Bronchial epithelial cell (primary cell): ENCODE measurements at regions not wholly inside any gene's neighbourhood (a gene's known extent, or its start where the extent isn't known, plus 50 kb on each side); places are given as distances from the start of the nearest gene placed in this dataset.

Source experiments
- DNase-seq: peaks from one replicate; pipeline ENCODE4 v3.0.0-alpha.2; 2010; ENCODE audit warnings: low read depth
- FAIRE-seq: peaks from 2 replicates; lab custom pipeline; 2011; peaks lifted over from hg19 to GRCh38; lab: Jason Lieb, UNC
- H3K27me3 ChIP-seq: 2 replicates; pipeline ENCODE4 v1.5.1; 2011; ENCODE audit warnings: low read length; ENCODE audit not compliant: control insufficient read depth, insufficient read depth
- H3K36me3 ChIP-seq: 2 replicates; pipeline ENCODE4 v1.5.1; 2011; ENCODE audit warnings: low read length; ENCODE audit not compliant: control insufficient read depth, insufficient read depth
- H3K4me3 ChIP-seq: 2 replicates; pipeline ENCODE4 v1.5.1; 2011; ENCODE audit warnings: mild to moderate bottlenecking, low read depth, low read length, control low read depth
- TF ChIP-seq, protein P1 (sequence below): IDR thresholded peaks from 2 replicates; pipeline ENCODE4 v1.5.1; 2011; ENCODE audit warnings: mild to moderate bottlenecking, moderate library complexity, low read length, control low read depth, inconsistent platforms; ENCODE audit not compliant: insufficient read depth, severe bottlenecking

DNA sequence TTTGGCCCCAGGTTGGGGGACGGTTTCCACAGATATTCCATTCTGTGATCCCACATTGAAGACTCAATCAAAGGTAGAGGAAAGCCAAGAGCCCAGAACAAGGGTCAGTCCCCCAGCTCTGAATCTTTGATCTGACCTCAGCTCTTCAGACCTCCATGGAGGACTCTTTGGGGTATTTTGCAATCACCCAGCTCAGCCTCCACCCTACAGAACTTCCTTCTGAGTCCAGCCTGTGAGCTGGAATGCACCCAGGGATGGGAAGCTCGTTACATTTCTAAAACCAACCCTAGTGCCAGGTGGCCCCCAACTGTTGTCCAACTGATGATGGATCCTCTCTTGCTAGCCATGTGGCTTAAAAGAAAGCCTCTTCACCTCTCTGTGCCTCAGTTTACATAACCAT lies 335.3 kb downstream of the MN1 start:
- Histone ChIP-seq H3K4me3 (no peak overlapping the region), H3K27me3 (no peaks in the 10 kb centered on the region), H3K36me3 (no peaks in the 10 kb centered on the region)
- TF ChIP-seq, protein P1, sequence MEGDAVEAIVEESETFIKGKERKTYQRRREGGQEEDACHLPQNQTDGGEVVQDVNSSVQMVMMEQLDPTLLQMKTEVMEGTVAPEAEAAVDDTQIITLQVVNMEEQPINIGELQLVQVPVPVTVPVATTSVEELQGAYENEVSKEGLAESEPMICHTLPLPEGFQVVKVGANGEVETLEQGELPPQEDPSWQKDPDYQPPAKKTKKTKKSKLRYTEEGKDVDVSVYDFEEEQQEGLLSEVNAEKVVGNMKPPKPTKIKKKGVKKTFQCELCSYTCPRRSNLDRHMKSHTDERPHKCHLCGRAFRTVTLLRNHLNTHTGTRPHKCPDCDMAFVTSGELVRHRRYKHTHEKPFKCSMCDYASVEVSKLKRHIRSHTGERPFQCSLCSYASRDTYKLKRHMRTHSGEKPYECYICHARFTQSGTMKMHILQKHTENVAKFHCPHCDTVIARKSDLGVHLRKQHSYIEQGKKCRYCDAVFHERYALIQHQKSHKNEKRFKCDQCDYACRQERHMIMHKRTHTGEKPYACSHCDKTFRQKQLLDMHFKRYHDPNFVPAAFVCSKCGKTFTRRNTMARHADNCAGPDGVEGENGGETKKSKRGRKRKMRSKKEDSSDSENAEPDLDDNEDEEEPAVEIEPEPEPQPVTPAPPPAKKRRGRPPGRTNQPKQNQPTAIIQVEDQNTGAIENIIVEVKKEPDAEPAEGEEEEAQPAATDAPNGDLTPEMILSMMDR = no peak
- no peak for FAIRE-seq
- no peak for DNase-seq

DNA sequence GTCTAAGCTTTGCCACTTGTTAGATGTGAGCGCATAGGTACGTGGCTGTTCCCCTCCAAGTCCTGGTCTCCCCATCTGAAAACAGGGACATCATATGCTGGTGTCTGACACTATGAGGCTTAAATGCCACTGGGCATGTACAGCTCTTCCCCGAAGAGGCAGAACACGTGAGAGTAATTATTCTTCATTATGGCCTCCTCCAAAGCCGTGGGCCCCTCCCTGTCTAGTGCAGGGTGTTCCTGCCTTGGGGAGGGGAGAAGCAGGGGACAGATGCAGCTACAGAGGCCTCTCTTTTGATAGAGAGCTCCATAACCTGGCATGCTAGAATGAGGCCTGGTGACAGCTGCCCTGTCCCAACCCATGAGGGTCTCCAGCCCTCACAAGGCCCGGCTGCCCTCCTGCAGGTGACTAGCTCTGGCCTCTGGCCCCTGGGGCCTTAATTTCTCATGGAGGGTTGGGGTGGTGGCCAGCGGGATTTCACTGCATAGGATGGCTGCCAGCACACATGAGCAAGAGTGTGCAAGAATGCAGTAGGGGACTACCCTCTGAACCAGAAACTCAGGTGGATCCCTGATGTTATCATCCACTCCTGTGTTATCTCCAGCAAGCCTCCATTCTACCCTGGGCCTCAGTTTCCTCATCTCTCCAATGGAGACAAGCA lies 334.6 kb downstream of the MN1 start:
- TF ChIP-seq, protein P1 = no peak
- DNase-seq = no peak
- Histone ChIP-seq H3K36me3 (no peaks in the 10 kb centered on the region), H3K4me3 (no peak overlapping the region), H3K27me3 (no peaks in the 10 kb centered on the region)
- FAIRE-seq = no peak

DNA sequence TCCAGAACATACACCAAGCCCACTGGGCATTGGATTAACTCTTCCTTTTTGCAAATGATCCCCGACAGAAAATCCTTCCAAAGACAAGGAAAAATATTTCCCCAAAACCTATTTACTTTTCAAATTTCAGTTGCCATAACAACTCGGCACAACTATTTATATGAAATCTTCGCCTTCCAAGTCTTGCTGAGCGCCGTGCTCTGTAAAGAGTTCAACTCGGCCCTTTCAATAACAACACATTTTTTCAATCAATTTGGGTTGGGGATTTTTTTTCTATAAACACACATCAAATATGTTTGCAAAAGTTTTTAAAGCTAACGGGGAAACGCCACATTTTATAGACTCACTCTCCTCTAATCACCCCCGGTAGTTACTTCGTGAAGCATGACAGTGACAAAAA lies 333.8 kb downstream of the MN1 start:
- TF ChIP-seq, protein P1 = no peak
- Histone ChIP-seq H3K27me3 (no peaks in the 10 kb centered on the region), H3K36me3 (no peaks in the 10 kb centered on the region), H3K4me3 (no peak overlapping the region)
- FAIRE-seq (no peak), DNase-seq (no peak)

DNA sequence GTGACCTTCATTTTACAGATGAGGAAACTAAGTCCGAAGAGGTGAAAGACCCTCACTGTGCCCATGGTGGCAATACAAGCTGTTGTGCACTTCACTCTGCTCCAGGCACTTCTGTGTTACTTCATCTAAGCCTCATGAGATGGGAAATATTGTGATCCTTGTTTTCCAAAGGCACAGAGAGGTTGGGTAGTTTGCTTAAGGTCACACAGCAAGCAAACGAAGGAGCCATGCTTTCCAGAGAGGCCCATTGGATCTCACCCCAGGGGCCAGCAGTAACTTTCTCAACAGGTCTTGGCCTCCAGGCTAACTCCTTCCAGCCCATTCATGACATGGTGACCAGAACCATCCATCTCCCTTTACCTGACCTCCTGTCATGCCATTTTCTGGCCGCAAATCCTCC lies 332.8 kb downstream of the MN1 start:
- Histone ChIP-seq H3K4me3 (no peak overlapping the region), H3K27me3 (no peaks in the 10 kb centered on the region), H3K36me3 (no peaks in the 10 kb centered on the region)
- peak; percentile 73 for FAIRE-seq
- TF ChIP-seq, protein P1 = no peak
- no peak for DNase-seq

DNA sequence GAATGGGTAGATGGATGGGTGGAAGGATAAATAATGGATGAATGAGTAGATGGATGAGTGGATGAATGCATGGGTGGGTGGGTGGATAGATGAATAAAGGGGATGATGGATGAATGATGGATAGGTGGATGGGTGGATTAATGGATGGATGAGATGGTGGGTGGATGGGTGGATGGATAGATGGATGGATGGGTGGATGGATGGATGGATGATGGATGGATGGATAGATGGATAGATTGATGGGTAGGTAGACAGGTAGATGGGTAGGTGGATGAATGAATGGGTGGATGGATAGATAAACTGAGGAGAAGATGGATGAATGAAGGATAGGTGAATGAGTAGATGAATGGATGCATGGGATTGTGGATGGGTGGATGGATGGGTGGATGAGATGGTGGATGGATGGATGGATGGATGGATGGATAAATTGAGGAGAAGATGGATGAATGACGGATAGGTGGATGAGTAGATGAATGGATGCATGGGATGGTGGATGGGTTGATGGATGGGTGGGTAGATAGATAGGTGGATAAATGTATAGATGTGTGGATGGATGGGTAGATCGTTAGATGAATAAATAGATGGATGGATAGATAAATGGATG lies 331.3 kb downstream of the MN1 start:
- DNase-seq = no peak
- no peaks in the 10 kb centered on the region for H3K36me3 ChIP-seq
- no peak overlapping the region for H3K4me3 ChIP-seq
- no peak for FAIRE-seq
- no peaks in the 10 kb centered on the region for H3K27me3 ChIP-seq
- TF ChIP-seq, protein P1 = no peak
